Aorta (tissue), 5 donors: ENCODE measurements at regions not wholly inside any gene's neighbourhood (a gene's known extent, or its start where the extent isn't known, plus 50 kb on each side); places are given as distances from the start of the nearest gene placed in this dataset.
"Not testable (repeated sequence)": the region's sequence is repeated elsewhere in the genome, so short reads cannot be mapped to it uniquely, and the experiment has no call there.

ENCODE experiments used
- ATAC-seq: fragments of 200-7000 bp; cut with Tn5 transposase; one replicate; pipeline ENCODE4 v1.9.1; 2022; ENCODE audit warnings: moderate library complexity; ENCODE audit not compliant: low FRiP score
- DNase-seq, 2 donors: peaks; one replicate each; pipeline ENCODE4 v3.0.0-alpha.2; 2020
- H3K27ac ChIP-seq, 2 donors: one replicate each; pipeline ENCODE4 v1.5.1; 2013; ENCODE audit warnings: low read length in 2 of 2, mild to moderate bottlenecking in 2 of 2, moderate library complexity in 2 of 2, control low read depth in 1 of 2, inconsistent platforms in 1 of 2, low read depth in 1 of 2
- H3K27me3 ChIP-seq, 2 donors: one replicate each; pipeline ENCODE4 v1.6.1; 2013; ENCODE audit warnings: control low read depth in 1 of 2, low read length in 1 of 2, mild to moderate bottlenecking in 1 of 2, moderate library complexity in 1 of 2; ENCODE audit not compliant: insufficient read depth in 2 of 2, control insufficient read depth in 1 of 2
- H3K36me3 ChIP-seq, 2 donors: one replicate each; pipeline ENCODE4 v1.6.1; 2013; ENCODE audit warnings: control low read depth in 1 of 2, low read length in 1 of 2, mild to moderate bottlenecking in 1 of 2; ENCODE audit not compliant: insufficient read depth in 2 of 2, control insufficient read depth in 1 of 2
- H3K4me1 ChIP-seq, 2 donors: one replicate each; pipeline ENCODE4 v1.6.1; 2013; ENCODE audit warnings: low read length in 2 of 2, control low read depth in 1 of 2, mild to moderate bottlenecking in 1 of 2, moderate library complexity in 1 of 2; ENCODE audit not compliant: insufficient read depth in 2 of 2, control insufficient read depth in 1 of 2
- H3K4me3 ChIP-seq, 2 donors: one replicate each; pipeline ENCODE4 v1.5.1; 2013; ENCODE audit warnings: low read length in 2 of 2, control low read depth in 1 of 2, mild to moderate bottlenecking in 1 of 2
- H3K9me3 ChIP-seq: one replicate; pipeline ENCODE4 v1.6.1; 2013; ENCODE audit warnings: mild to moderate bottlenecking, low read length; ENCODE audit not compliant: control insufficient read depth
- WGBS, 2 donors: extraction: QIAGEN DNeasy Blood & Tissue Kit; methylation state at CpG; one replicate each; pipeline ENCODE4 v1.1.7; 2013; 5-methylcytosine and 5-hydroxymethylcytosine counted together
- intact Hi-C, 2 donors: fragments of 100-400 bp; cut with DNase I; formaldehyde crosslinking; loops; one replicate each; pipeline versions ENCODE4 v1.14.2 to v1.15.0; 2022
- donor health status: healthy with polysubstance abuse.
- donor health status: Bipolar disorder and iron deficiency.
- donor health status: DM: no; HTN: no; CAD: no.
- donor health status: DM: no; HTN: no; CAD: no.
- donor health status: DM: yes; HTN: yes; CAD: no.

GRCh38 chr11:103609117-103610066 lies 427.0 kb upstream of the DDI1 start:
- peak; percentile 48 for ATAC-seq
- intact Hi-C loops = no loop called here

GRCh38 chr11:103610435-103610834 lies 426.0 kb upstream of the DDI1 start:
- Histone ChIP-seq H3K27me3 (no peaks in the 10 kb centered on the region), H3K4me1 (no peaks in the 10 kb centered on the region), H3K36me3 (no peaks in the 10 kb centered on the region), H3K4me3 (no peak overlapping the region), H3K9me3 (no peaks in the 10 kb centered on the region), H3K27ac (no peak overlapping the region)
- ATAC-seq (no peak), DNase-seq (no peak)
- intact Hi-C loops = no loop called here

More at GRCh38 chr11:103609117-103610066, 427.0 kb upstream of the DDI1 start:
- Histone ChIP-seq H3K27ac (no peak overlapping the region), H3K4me1 (no peaks in the 10 kb centered on the region), H3K9me3 (no peaks in the 10 kb centered on the region), H3K4me3 (no peak overlapping the region), H3K36me3 (no peaks in the 10 kb centered on the region), H3K27me3 (no peaks in the 10 kb centered on the region)
- no peak for DNase-seq
- WGBS, 2 donors = 50 to 73% methylated on average over 2 of the region's 2 CpGs

- H3K4me1 ChIP-seq, ATAC-seq, H3K27ac ChIP-seq, H3K27me3 ChIP-seq, DNase-seq, H3K9me3 ChIP-seq, intact Hi-C loops, H3K36me3 ChIP-seq, H3K4me3 ChIP-seq: not testable (repeated sequence)
- 69 to 77% methylated on average over 7 of the region's 7 CpGs for WGBS, 2 donors
Measured at GRCh38 chr11:103611526-103612260, 424.7 kb upstream of the DDI1 start.

GRCh38 chr11:103612451-103612850 lies 424.0 kb upstream of the DDI1 start:
- 87 to 92% methylated on average over 9 of the region's 9 CpGs for WGBS, 2 donors

GRCh38 chr11:103616586-103616985 lies 419.9 kb upstream of the DDI1 start:
- intact Hi-C loops, H3K4me3 ChIP-seq: not testable (repeated sequence)
- WGBS, 2 donors = 76 to 81% methylated on average over 2 of the region's 2 CpGs

More at GRCh38 chr11:103612451-103612850, 424.0 kb upstream of the DDI1 start:
- H3K36me3 ChIP-seq, H3K4me1 ChIP-seq, H3K9me3 ChIP-seq, H3K27me3 ChIP-seq, H3K27ac ChIP-seq, H3K4me3 ChIP-seq, DNase-seq, ATAC-seq, intact Hi-C loops: not testable (repeated sequence)

GRCh38 chr11:103618528-103618927 lies 417.9 kb upstream of the DDI1 start:
- Histone ChIP-seq H3K27ac (no peak overlapping the region), H3K27me3 (no peaks in the 10 kb centered on the region), H3K4me1 (no peaks in the 10 kb centered on the region), H3K36me3 (no peaks in the 10 kb centered on the region), H3K4me3 (no peak overlapping the region), H3K9me3 (no peaks in the 10 kb centered on the region)
- DNase-seq (no peak), ATAC-seq (no peak)
- WGBS, 2 donors = 83 to 86% methylated on average over 3 of the region's 3 CpGs
- intact Hi-C loops = no loop called here

More at GRCh38 chr11:103616586-103616985, 419.9 kb upstream of the DDI1 start:
- not testable (repeated sequence) for H3K9me3 ChIP-seq, H3K4me1 ChIP-seq, DNase-seq, H3K36me3 ChIP-seq, H3K27me3 ChIP-seq, H3K27ac ChIP-seq, ATAC-seq

GRCh38 chr11:103619480-103619879 lies 417.0 kb upstream of the DDI1 start:
- Histone ChIP-seq H3K36me3 (no peaks in the 10 kb centered on the region), H3K4me3 (no peak overlapping the region), H3K27ac (no peak overlapping the region), H3K4me1 (no peaks in the 10 kb centered on the region), H3K9me3 (no peaks in the 10 kb centered on the region), H3K27me3 (no peaks in the 10 kb centered on the region)
- DNase-seq = no peak
- ATAC-seq = no peak
- WGBS, 2 donors = 53 to 60% methylated on average over 5 of the region's 5 CpGs
- intact Hi-C loops = no loop called here

GRCh38 chr11:103619938-103620337 lies 416.5 kb upstream of the DDI1 start:
- ATAC-seq (no peak), DNase-seq (no peak)
- no peaks in the 10 kb centered on the region for H3K36me3 ChIP-seq
- H3K9me3 ChIP-seq = no peaks in the 10 kb centered on the region
- no peak overlapping the region for H3K4me3 ChIP-seq
- H3K27ac ChIP-seq = no peak overlapping the region
- H3K27me3 ChIP-seq = no peaks in the 10 kb centered on the region
- H3K4me1 ChIP-seq = no peaks in the 10 kb centered on the region
- intact Hi-C loops = no loop called here
- 56 to 69% methylated on average over 2 of the region's 2 CpGs for WGBS, 2 donors
